ENCODE measurements at regions not wholly inside any gene's neighbourhood (a gene's known extent, or its start where the extent isn't known, plus 50 kb on each side); places are given as distances from the start of the nearest gene placed in this dataset.
A peak's percentile ranks its signal among the peaks of the same experiment; 100 is the strongest.

- no peak for DNase-seq
These were observed 232.9 kb downstream of the RBM43 start for GRCh38 chr2:151028691-151029176.

DNA sequence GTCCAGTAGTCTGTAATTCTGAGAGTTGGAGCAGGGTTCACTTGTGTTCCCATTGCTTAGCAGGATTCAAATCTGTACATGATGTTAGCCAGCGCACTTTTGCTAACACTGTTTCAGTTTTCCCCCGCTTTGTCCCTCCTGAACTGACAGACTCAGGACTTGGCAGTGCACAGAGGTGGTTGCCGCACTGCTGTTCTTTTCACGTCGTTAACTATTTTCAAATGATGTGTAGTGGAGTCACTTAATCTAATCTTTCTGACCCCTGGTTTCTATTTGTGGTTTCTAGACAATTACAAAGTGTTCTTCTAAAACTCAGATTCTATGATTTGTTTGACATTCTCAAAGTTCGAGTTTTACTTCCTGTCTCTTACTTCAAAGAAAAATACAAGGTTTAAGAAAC, 234.5 kb downstream of the RBM43 start:
- DNase-seq, result peak; percentile 29

GRCh38 chr2:151025816-151026215, 235.8 kb downstream of the RBM43 start:
- no peak for DNase-seq

DNA sequence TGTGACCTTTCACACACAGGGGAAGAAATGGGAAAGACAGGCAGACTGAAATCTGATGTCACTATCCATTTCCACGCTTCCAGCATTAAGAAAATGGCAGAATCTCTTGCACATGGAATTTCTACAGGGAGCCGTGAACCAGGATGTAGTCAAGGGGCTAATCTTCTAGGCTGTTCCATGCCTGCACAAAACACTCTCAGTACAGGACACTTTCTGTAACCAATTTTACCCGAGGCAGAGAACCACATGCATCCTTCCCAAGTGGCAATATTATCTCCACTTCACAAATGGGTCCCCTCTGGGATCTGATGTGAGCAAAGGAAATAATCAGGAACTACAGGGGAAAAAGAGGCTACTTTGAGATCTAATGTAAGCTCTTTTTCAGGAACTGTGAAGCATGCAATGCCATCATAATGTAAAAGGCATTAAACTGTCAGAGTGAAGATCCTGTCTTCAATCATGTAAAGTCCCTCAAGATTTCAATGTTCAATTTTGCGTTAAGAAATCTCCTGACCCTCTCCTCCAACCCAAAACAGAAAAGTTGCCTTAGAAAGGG, 236.9 kb downstream of the RBM43 start:
- DNase-seq, result no peak

DNA sequence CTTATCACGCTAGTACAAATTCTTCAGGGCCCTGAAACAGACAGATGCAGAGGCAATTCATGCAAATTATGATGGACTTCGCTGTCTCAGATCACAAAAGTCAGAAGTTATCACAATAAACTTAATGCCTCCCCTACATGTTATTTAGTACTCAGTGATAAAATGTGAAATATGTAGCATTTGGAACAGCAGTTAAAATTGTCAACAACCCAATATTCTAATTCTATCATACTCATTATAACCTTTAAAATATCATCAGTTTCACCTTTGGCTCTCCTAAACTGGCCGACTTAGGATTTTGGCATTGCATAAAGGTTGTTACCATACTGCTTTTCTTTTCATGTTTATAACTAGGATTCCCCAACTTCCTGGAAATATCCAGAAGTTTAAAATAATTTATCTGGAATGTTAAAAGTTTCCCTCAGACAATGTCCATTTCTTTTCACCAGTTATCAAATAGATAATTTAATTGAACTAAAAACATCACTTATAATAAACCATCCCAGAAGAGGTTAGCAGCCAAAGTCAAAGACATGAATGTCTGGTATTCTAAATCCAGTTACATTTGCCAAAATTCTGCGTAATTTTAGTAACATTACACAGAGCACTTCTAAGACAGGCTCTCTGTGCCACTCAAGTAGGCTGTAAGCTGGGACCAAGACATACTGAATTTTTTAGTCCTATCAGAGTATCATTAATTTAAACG, 239.8 kb downstream of the RBM43 start:
- no peak for DNase-seq

DNA sequence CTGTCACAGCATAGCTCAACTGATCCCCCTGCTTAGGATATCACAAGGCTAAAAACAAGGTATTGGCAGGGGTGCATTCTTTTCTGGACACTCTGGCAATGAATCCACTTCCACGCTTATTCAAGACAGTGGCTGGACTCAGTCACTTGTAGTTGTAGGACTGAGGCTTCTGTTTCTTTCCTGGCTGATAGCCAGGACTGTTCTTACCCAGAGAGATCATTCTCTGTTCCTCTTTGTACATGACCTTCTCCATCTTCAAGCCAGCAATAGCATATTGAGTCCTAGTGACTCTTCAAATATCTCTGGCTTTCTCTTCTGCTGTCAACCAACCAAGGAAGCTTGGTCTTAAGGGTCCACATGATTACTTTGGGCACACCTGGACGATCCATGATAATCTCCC, 241.3 kb downstream of the RBM43 start:
- DNase-seq, result no peak

DNA sequence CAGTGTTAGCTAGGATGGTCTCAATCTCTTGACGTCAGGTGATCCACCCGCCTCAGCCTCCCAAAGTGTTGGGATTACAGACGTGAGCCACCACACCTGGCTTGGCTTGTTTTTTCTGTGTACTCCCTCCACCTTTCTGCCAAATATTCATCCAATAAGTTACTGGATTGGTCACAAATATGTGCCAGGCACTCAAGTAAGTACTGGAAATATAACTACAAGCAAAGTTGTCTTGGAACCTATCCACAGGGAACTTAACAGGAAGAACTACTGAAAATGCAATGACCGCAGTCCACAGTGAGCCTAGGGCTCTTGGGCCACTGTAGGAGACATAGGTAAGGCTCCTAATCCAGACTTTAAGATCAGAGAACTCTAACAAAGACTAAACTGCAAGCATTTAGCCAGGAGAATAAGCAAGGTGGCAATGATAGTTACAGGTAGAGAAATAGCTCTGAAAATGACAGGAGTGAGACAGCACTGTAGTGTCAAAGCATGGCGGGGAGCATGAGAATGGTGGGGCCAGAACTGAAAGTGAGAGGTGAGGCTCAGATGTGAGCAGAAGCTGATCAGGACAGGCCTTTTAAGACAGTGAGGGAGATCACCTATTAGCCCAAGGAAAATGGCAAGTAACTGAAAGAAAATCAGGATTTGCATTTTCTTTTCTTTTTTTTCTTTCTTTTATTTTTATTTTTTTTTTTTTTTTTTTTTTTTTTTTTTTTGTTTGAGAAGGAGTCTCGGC, 252.1 kb downstream of the RBM43 start:
- DNase-seq, result no peak

DNA sequence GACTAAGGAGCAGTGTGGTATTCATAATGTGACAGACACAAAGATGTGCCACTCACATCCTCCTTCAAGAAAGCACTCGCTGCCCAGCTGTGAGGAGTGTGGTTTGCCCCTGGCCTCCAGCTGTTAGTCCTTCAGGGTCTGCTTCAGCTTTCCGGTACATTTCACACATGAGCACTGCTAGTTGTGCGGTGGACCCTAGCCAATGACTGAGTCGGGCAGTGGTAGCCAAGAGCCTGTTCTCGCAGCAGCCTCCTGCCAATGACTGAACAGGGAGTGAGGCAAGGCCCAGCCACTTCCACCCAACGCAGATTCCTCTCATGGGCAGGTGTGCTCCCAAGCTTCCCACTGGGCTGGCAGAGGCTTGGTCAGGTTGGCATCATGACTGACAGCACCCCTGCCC, 254.3 kb downstream of the RBM43 start:
- peak; percentile 74 for DNase-seq

- DNase-seq, result no peak
These were observed 258.6 kb downstream of the RBM43 start for GRCh38 chr2:151002959-151003600.

DNA sequence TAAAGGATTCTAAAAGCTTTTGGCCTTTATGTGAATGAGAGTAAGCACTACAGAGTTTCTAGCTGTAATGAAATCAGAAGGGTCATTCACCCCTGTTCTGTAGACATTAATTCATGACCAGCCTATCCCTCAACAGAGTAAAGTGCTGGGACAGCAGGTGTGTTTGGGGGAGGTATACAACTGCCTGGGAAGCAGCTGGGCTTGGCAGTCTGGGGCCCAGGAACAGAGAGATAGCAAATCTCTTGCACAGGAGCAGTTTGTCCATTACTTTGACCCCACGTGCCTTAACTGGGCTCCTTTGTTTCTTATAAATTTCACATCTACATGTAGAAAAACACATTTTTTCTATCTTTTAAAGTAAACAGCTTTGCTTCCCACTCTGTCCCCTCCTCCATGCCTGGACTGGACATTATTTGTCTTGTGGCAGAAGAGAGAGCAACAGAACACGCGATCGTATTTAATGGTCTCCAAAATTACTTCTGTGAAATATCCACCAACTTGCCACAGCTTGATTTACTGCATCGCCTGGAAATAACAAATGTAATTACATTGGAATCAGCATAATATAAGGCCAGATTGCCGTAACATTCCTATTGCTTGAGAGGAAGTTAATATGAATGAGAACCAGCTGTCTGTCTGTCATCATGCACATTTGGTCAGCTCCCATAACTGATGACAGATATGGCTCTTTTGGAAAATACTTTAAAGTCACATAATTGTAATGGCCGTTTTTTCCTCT, 263.8 kb downstream of the RBM43 start:
- peak; percentile 24 for DNase-seq

GRCh38 chr2:150997066-150997465, 264.6 kb downstream of the RBM43 start:
- DNase-seq, result peak; percentile 37

GRCh38 chr2:150994076-150994475, 267.6 kb downstream of the RBM43 start:
- DNase-seq, result no peak

- DNase-seq, result no peak
These were observed 271.7 kb downstream of the RBM43 start for GRCh38 chr2:150989969-150990368.

DNA sequence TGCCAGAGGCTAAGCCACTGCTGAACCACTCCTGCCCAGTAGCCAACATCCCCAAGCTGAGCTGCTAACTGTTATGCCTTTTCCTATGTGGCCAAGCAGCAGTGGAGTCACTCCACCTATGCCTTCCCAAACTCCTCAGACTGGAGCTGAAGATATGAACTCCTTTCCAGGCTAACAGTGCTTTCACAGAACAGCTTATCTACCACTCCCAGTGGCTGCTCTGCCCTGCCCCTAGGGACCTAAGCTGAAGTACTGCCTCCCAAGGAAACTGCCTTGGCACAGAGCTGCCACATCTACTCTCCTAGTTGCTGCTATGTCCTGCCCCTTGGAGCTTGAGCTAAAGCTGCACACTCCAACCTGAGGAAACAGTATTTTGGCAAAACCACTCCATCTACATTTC, 275.9 kb downstream of the RBM43 start:
- DNase-seq, result no peak

DNA sequence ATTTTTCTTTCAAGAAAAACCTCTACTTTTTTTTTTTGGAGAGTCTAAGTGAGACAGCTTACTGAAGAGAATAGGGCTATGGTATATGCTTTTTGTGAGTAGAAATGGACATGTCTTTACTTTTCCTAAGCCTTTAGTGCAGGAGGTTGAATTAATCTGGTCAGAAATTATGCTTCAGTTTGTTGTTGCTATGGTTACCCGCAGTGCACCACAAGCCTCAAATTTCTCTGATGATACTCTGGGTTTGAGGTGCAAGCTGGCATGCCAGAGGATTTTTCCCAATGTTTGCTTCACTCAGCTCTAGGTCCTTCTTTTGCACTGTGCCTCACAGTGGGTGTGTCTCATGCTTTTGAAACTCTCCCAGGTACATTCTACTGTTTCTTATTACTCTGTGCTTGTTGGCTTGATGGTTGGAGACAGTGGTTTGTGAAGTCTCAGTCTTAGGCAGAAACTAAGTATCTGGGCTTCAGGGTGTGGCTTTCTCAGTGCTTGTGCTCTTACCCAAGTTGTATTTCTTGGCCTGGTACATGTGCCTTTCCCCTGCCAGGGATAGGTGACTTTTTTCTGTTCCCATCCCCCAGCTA, 278.3 kb downstream of the RBM43 start:
- DNase-seq, result peak; percentile 25

- no peak for DNase-seq
These were observed 279.8 kb downstream of the RBM43 start for GRCh38 chr2:150981826-150982225.

GRCh38 chr2:150978053-150978452, 283.6 kb downstream of the RBM43 start:
- no peak for DNase-seq

- DNase-seq, result no peak
These were observed 284.4 kb downstream of the RBM43 start for GRCh38 chr2:150977296-150977695.

DNA sequence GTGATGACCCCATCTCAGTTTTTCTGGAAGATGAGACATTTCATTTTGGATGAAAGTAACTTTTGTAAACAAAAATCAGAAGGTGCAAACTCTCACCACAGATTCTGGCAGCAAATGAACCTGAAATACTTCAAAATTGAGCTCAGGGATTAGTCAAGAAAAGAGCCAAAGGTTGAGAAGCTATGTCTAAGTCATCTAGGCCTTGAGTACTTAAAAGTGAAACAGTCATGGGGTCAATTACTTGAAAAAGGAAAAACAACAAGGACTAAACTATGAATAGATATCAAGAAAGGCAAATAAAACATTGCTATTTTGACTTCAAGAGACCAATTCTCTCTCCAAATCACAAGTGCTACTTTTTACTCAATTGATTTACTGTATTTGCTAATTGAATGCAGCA, 285.1 kb downstream of the RBM43 start:
- no peak for DNase-seq

GRCh38 chr2:150974864-150975263, 286.8 kb downstream of the RBM43 start:
- DNase-seq, result no peak

DNA sequence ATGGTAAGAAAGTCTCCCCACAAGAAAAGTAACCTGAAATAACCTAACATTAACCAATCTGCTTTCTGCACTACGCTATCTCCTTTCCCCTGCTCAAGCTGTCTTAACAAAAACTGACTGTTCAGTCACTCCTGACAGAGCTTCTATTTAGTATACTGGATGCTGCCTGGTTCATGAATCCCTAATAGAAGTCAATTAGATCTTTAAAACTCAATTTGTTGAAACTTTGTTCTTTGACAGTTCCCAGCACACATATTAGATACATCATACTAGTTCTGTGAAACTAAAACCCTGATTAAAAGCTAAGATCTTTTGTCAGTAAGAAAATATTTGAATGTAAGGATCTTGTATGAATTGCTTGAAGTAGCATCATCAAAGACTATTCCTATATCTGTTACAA, 287.4 kb downstream of the RBM43 start:
- no peak for DNase-seq

GRCh38 chr2:150971910-150972309, 289.8 kb downstream of the RBM43 start:
- no peak for DNase-seq

- no peak for DNase-seq
These were observed 298.3 kb downstream of the RBM43 start for GRCh38 chr2:150963336-150963735.

Data from right hindlimb (tissue), 1 donor.